Kidney (tissue), 13 donors: ENCODE measurements at regions not wholly inside any gene's neighbourhood (a gene's known extent, or its start where the extent isn't known, plus 50 kb on each side); places are given as distances from the start of the nearest gene placed in this dataset.

Experiments
- DNase-seq, 5 donors: peaks; one replicate each; pipeline ENCODE4 v3.0.0-alpha.2; 2013 to 2020
- FAIRE-seq: peaks from 2 replicates; lab custom pipeline; 2012; peaks lifted over from hg19 to GRCh38; lab: Jason Lieb, UNC
- H3K27ac ChIP-seq, 2 donors: one replicate each; pipeline ENCODE4 v1.7.0; 2013; ENCODE audit warnings: low read depth in 2 of 2, low read length in 2 of 2, inconsistent platforms in 1 of 2
- H3K27me3 ChIP-seq: one replicate; pipeline ENCODE4 v1.7.1; 2013; ENCODE audit warnings: low read length, inconsistent platforms; ENCODE audit not compliant: control insufficient read depth, insufficient read depth
- H3K36me3 ChIP-seq, 3 donors: one replicate each; pipeline versions ENCODE4 v1.7.0 to v1.7.1; 2013; ENCODE audit warnings: low read length in 3 of 3, control low read depth in 1 of 3, inconsistent platforms in 1 of 3; ENCODE audit not compliant: insufficient read depth in 3 of 3, control insufficient read depth in 2 of 3
- H3K4me1 ChIP-seq, 3 donors: one replicate each; pipeline versions ENCODE4 v1.7.0 to v1.7.1; 2013; ENCODE audit warnings: low read length in 3 of 3, inconsistent platforms in 1 of 3, low read depth in 1 of 3; ENCODE audit not compliant: control insufficient read depth in 2 of 3, insufficient read depth in 2 of 3
- H3K4me3 ChIP-seq, 3 donors: one replicate each; pipeline versions ENCODE4 v1.7.0 to v1.8.1; 2013; ENCODE audit warnings: low read length in 3 of 3, control low read depth in 1 of 3, inconsistent platforms in 1 of 3
- H3K9ac ChIP-seq, 3 donors: one replicate each; pipeline versions ENCODE4 v1.7.0 to v1.7.1; 2013; ENCODE audit warnings: low read length in 3 of 3, control low read depth in 1 of 3, inconsistent platforms in 1 of 3
- H3K9me3 ChIP-seq, 3 donors: one replicate each; pipeline versions ENCODE4 v1.7.0 to v1.7.1; 2013; ENCODE audit warnings: low read length in 3 of 3, control low read depth in 1 of 3, inconsistent platforms in 1 of 3; ENCODE audit not compliant: control insufficient read depth in 2 of 3, insufficient read depth in 1 of 3
- CTCF ChIP-seq: IDR thresholded peaks from 3 replicates; pipeline ENCODE4 v1.5.1; 2012; ENCODE audit warnings: mild to moderate bottlenecking, moderate library complexity, borderline replicate concordance; ENCODE audit not compliant: insufficient read depth; ENCODE audit errors: extremely low read depth
- intact Hi-C: fragments of 100-400 bp; cut with DNase I; formaldehyde crosslinking; loops from one replicate; pipeline ENCODE4 v1.11.1; 2022
- donor health status: control.
- donor health status: control.
- donor health status: control.
- donor health status: control.
- donor health status: control.
- donor health status: DM: yes; HTN: yes; CAD: no.
- donor health status: Normal renal cell carcinoma (clear cell type).

DNA sequence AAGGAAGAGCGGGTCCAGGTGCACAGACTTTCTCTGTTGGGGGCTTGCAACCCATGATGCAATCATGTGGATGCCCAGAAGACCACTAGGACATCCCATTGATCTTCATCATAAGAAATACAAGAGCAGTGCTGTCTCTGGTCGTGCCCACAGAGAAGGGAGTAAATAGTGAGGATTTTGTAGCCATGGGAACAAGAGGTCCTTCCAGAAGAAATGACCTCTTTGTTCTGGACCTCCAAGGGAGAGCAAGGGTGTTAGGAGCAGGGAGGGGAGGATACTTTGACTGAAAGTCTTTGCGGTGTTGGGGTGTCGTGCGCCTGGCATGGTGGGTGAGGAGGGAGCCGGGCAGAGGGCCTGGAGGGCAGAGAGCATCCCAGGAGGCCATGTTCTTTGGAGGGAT is 55.0 kb upstream of the EN2 start:
- no peak overlapping the region for H3K4me3 ChIP-seq
- no peaks in the 10 kb centered on the region for H3K4me1 ChIP-seq
- no peak for DNase-seq
- no peaks in the 10 kb centered on the region for H3K9me3 ChIP-seq
- H3K27me3 ChIP-seq = peaks cover 2% of the 10 kb centered on the region
- no peak overlapping the region for H3K27ac ChIP-seq
- intact Hi-C loops = no loop called here
- no peak overlapping the region for H3K9ac ChIP-seq
- no peaks in the 10 kb centered on the region for H3K36me3 ChIP-seq
- no peak for TF ChIP-seq CTCF
- FAIRE-seq = no peak

DNA sequence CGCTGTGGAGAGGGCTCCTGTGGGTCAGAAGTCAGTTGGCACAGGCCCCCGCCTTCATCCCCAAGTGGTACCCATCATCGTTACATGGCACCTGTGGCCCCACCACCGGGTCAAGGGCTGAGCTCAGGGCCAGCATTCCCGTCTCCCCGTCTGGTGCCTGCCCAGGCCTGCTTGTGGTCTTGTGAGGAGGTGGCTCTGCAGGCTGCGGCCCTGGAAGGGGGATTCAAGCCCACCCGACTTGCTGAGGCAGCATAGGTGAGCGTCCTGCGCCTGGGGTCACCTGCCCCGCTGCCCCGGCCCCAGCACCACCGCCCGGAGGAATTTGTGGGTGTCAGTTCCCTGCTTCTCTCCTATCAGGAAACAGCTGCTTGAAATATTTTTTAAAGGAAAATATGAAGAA is 53.0 kb upstream of the EN2 start:
- H3K27me3 ChIP-seq = peaks cover 5% of the 10 kb centered on the region
- intact Hi-C loops = no loop called here
- no peak overlapping the region for H3K27ac ChIP-seq
- H3K9me3 ChIP-seq = no peaks in the 10 kb centered on the region
- no peak for DNase-seq
- no peaks in the 10 kb centered on the region for H3K36me3 ChIP-seq
- no peak for FAIRE-seq
- H3K4me3 ChIP-seq = no peak overlapping the region
- H3K9ac ChIP-seq = no peak overlapping the region
- no peaks in the 10 kb centered on the region for H3K4me1 ChIP-seq
- TF ChIP-seq CTCF = no peak

DNA sequence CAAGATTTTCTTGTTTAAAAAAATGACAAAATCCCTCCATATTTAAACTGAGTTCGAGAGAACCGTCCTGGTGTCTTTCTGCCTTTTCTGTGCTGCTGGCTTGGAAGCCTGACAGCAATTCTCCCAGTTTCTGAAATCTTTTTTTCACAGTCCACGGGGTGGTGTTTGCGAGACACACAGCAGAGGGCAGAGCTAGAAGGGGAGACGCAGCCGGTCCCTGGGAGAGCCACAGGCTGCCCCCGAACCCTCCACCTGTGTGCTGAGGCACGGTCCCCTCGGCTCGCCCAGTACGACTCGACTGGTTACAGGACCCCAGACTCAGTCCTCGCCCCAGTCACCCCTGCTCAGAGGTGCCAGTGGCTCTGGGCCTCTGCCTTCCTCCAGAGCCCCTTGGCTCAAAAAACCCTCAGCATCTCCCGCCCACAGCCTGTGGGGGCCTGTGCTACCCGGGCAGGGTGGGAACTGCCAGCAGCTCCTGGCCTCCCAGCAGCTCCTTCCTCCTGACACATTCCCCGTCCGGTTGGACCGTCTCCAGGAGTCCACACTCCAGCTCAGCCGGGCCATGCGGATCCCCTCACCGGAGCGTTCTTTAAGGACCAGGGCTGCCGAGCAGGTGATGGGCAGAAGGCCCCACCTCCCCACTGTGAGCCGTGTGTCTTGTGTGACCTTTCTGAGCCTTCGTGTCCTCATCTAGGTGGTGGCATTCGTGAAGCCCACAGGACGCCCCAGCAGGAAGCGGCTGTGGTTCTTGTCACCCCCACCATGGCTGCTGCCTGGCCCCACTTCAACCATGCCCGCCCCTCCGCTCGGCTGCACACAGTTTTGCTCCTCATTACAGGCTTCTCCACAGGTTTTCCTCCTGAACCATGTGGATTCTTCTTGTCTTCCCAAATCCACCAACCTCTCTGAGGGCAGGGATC is 52.3 kb upstream of the EN2 start:
- Histone ChIP-seq H3K4me1 (no peaks in the 10 kb centered on the region), H3K27ac (no peak overlapping the region), H3K9ac (no peak overlapping the region), H3K9me3 (no peaks in the 10 kb centered on the region), H3K27me3 (peaks cover 5% of the 10 kb centered on the region), H3K4me3 (no peak overlapping the region), H3K36me3 (no peaks in the 10 kb centered on the region)
- intact Hi-C loops = no loop called here
- peak in 1 of 5 donors; percentile 27 for DNase-seq
- FAIRE-seq = no peak
- TF ChIP-seq CTCF = no peak
